Heart left ventricle (tissue), 13 donors: ENCODE measurements at regions not wholly inside any gene's neighbourhood (a gene's known extent, or its start where the extent isn't known, plus 50 kb on each side); places are given as distances from the start of the nearest gene placed in this dataset.

ENCODE experiments used
- POLR2A ChIP-seq, 2 donors: fragments of 450-650 bp; IDR thresholded peaks; one replicate each; pipeline ENCODE4 v1.6.1; 2017; ENCODE audit warnings: antibody characterized with exemption in 2 of 2, mild to moderate bottlenecking in 2 of 2, moderate library complexity in 2 of 2
- TF ChIP-seq, protein P1 (sequence below), 12 donors: fragments of 200-600 bp; sonication (generic) in 4 of 12; IDR thresholded peaks; one replicate each; pipeline versions ENCODE4 v1.5.0 to v1.8.0; 2018 to 2022; ENCODE audit warnings: antibody characterized with exemption in 12 of 12, mild to moderate bottlenecking in 5 of 12
- donor health status: ischemic (EF 13 %, LVEDD 7.1; RV severe dilation, severe dysfunction).
- donor health status: DM: no; HTN: yes; CAD: no.
- donor health status: DM: no; HTN: no; CAD: no.
- donor health status: ischemic (EF 25% LVEDD 6.9; RV normal size, moderate dysfunction).
- donor health status: ischemic (EF 25% LVEDD 5.7; RV mildly dilated, moderate dysfunction).
- donor health status: ischemic (EF 35%, LVEDD 5.7; RV mildly dilated, moderate dysfunction).
- donor health status: nonischemic (EF 11% LVEDD 7.7; RV severe dilation, severe dysfunction).
- donor health status: DM: yes; HTN: yes; CAD: no.
- donor health status: PGD.
- donor health status: ischemic (EF 29% LVEDD 5.4; RV normal size, mild dysfunction).
- donor health status: nonischemic (EF 23%, LVEDD 6.1; RV moderate dilation, normal function).

DNA sequence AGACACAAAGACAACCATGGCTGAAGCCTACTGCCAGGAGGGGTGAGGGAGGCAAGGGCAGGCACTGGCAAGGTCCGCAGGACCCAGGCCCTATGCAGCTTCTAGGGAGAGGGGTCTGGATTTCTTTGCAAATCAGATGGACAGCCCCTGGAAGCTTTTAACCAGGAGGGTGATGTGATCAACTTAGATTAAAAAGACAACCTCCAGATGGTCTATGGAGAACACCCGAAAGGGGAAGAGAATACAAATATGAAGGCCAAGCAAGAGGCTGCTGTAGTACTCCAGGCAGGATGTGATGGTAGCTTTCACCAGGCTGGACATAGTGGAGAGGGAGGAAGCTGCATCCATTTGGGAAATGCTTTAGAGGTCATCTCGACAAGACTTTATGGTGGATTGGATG, 83.3 kb upstream of the TSPAN11 start:
- TF ChIP-seq, protein P1, sequence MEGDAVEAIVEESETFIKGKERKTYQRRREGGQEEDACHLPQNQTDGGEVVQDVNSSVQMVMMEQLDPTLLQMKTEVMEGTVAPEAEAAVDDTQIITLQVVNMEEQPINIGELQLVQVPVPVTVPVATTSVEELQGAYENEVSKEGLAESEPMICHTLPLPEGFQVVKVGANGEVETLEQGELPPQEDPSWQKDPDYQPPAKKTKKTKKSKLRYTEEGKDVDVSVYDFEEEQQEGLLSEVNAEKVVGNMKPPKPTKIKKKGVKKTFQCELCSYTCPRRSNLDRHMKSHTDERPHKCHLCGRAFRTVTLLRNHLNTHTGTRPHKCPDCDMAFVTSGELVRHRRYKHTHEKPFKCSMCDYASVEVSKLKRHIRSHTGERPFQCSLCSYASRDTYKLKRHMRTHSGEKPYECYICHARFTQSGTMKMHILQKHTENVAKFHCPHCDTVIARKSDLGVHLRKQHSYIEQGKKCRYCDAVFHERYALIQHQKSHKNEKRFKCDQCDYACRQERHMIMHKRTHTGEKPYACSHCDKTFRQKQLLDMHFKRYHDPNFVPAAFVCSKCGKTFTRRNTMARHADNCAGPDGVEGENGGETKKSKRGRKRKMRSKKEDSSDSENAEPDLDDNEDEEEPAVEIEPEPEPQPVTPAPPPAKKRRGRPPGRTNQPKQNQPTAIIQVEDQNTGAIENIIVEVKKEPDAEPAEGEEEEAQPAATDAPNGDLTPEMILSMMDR (IDR thresholded peaks at IDR 0.05): no peak
- no peak for TF ChIP-seq POLR2A (IDR thresholded peaks at IDR 0.05)
